GM23338 (cell line): ENCODE measurements at regions not wholly inside any gene's neighbourhood (a gene's known extent, or its start where the extent isn't known, plus 50 kb on each side); places are given as distances from the start of the nearest gene placed in this dataset.

Source experiments
- ATAC-seq: fragments of 200-7000 bp; cut with Tn5 transposase; 3 replicates; pipeline ENCODE4 v1.9.1; 2020
- DNase-seq: peaks from one replicate; pipeline ENCODE4 v3.0.0-alpha.2; 2015; ENCODE audit warnings: low spot score
- H2AFZ ChIP-seq: fragments of 200-600 bp; sonication (generic); 2 replicates; pipeline ENCODE4 v1.8.0; 2016; ENCODE audit warnings: antibody characterized with exemption, mild to moderate bottlenecking, moderate library complexity
- H3F3A ChIP-seq: fragments of 200-600 bp; sonication (generic); replicated peaks from 2 replicates; pipeline ENCODE4 v1.8.0; 2017; ENCODE audit warnings: antibody characterized with exemption, mixed run types, low read depth
- H3K27ac ChIP-seq: fragments of 200-600 bp; sonication (generic); 2 replicates; pipeline ENCODE4 v1.6.1; 2016; ENCODE audit warnings: low read depth
- H3K27me3 ChIP-seq: fragments of 200-600 bp; sonication (generic); 2 replicates; pipeline ENCODE4 v1.8.0; 2016; ENCODE audit warnings: mild to moderate bottlenecking, mixed run types, moderate library complexity; ENCODE audit not compliant: insufficient read depth
- H3K36me3 ChIP-seq: fragments of 200-600 bp; sonication (generic); 2 replicates; pipeline ENCODE4 v1.8.0; 2016; ENCODE audit warnings: mild to moderate bottlenecking; ENCODE audit not compliant: insufficient read depth
- H3K4me1 ChIP-seq: fragments of 200-600 bp; sonication (generic); 2 replicates; pipeline ENCODE4 v1.8.0; 2016; ENCODE audit warnings: mild to moderate bottlenecking, moderate library complexity; ENCODE audit not compliant: insufficient read depth
- H3K4me2 ChIP-seq: fragments of 200-600 bp; sonication (generic); 2 replicates; pipeline ENCODE4 v1.7.1; 2017; ENCODE audit warnings: mixed run types
- H3K4me3 ChIP-seq: fragments of 200-600 bp; sonication (generic); 2 replicates; pipeline ENCODE4 v1.6.1; 2016; ENCODE audit warnings: mixed run types
- H3K79me2 ChIP-seq: fragments of 200-600 bp; sonication (generic); replicated peaks from 2 replicates; pipeline ENCODE4 v1.8.0; 2017; ENCODE audit warnings: mild to moderate bottlenecking; ENCODE audit not compliant: insufficient read depth
- H3K9me2 ChIP-seq: fragments of 200-600 bp; sonication (generic); 2 replicates; pipeline ENCODE4 v1.8.0; 2017; ENCODE audit not compliant: insufficient read depth
- H4K20me1 ChIP-seq: fragments of 200-600 bp; sonication (generic); replicated peaks from 2 replicates; pipeline ENCODE4 v1.8.0; 2017; ENCODE audit warnings: mild to moderate bottlenecking; ENCODE audit not compliant: insufficient read depth
- H3K27ac Mint-ChIP-seq: 2 replicates; pipeline ENCODE4 v1.8.0; 2020; ENCODE audit warnings: inconsistent platforms, mild to moderate bottlenecking, moderate library complexity, mixed read lengths
- H3K27me3 Mint-ChIP-seq: 3 replicates; pipeline ENCODE4 v1.8.0; 2022; ENCODE audit warnings: low read depth, mild to moderate bottlenecking, moderate library complexity, mixed read lengths, inconsistent platforms; ENCODE audit not compliant: insufficient read depth, poor library complexity
- H3K36me3 Mint-ChIP-seq: 3 replicates; pipeline ENCODE4 v1.8.0; 2021; ENCODE audit warnings: low read depth, mild to moderate bottlenecking, inconsistent platforms, moderate library complexity, mixed read lengths
- H3K4me1 Mint-ChIP-seq: 3 replicates; pipeline ENCODE4 v1.8.0; 2020; ENCODE audit warnings: mild to moderate bottlenecking, inconsistent platforms, mixed read lengths
- H3K4me3 Mint-ChIP-seq: 3 replicates; pipeline ENCODE4 v1.8.0; 2021; ENCODE audit warnings: moderate library complexity, mild to moderate bottlenecking, inconsistent platforms, mixed read lengths
- H3K9me3 Mint-ChIP-seq: 3 replicates; pipeline ENCODE4 v1.8.0; 2020; ENCODE audit warnings: moderate library complexity, mild to moderate bottlenecking, inconsistent platforms, mixed read lengths
- CREB1 ChIP-seq: fragments of 250-450 bp; sonication (Bioruptor Pico); IDR thresholded peaks from 2 replicates; pipeline ENCODE4 v1.5.0; 2020; ENCODE audit warnings: low read depth, mild to moderate bottlenecking, moderate library complexity
- EZH2 ChIP-seq: fragments of 200-600 bp; sonication (generic); IDR thresholded peaks from one replicate; pipeline ENCODE4 v1.8.0; 2017; ENCODE audit warnings: antibody characterized with exemption, mild to moderate bottlenecking, low read depth; ENCODE audit not compliant: unreplicated experiment
- EZH2phosphoT487 ChIP-seq: fragments of 200-600 bp; sonication (generic); IDR thresholded peaks from one replicate; pipeline ENCODE4 v1.8.1; 2018; ENCODE audit warnings: antibody characterized with exemption; ENCODE audit not compliant: unreplicated experiment
- JUNB ChIP-seq: IDR thresholded peaks from one replicate; pipeline ENCODE4 v1.6.1; 2016; ENCODE audit warnings: antibody characterized with exemption; ENCODE audit not compliant: unreplicated experiment
- NANOG ChIP-seq: IDR thresholded peaks from 2 replicates; pipeline ENCODE4 v1.6.1; 2016; ENCODE audit warnings: antibody characterized with exemption, borderline replicate concordance
- POLR2AphosphoS5 ChIP-seq: IDR thresholded peaks from 2 replicates; pipeline ENCODE4 v1.6.1; 2016; ENCODE audit warnings: antibody characterized with exemption, low read depth
- REST ChIP-seq: IDR thresholded peaks from one replicate; pipeline ENCODE4 v1.6.1; 2018; ENCODE audit warnings: antibody characterized with exemption; ENCODE audit not compliant: unreplicated experiment
- STAT1 ChIP-seq: IDR thresholded peaks from one replicate; pipeline ENCODE4 v1.6.1; 2016; ENCODE audit warnings: antibody characterized with exemption; ENCODE audit not compliant: unreplicated experiment
- ZNF114 ChIP-seq: fragments of 250-450 bp; sonication (Bioruptor Pico); IDR thresholded peaks from 2 replicates; pipeline ENCODE4 v1.5.0; 2020; ENCODE audit warnings: mild to moderate bottlenecking, moderate library complexity
- ZNF331 ChIP-seq: fragments of 250-450 bp; sonication (Bioruptor Pico); IDR thresholded peaks from 2 replicates; pipeline ENCODE4 v1.5.0; 2020; ENCODE audit warnings: low read depth, mild to moderate bottlenecking, moderate library complexity
- TF ChIP-seq, protein P1 (sequence below): fragments of 250-450 bp; sonication (Bioruptor Pico); IDR thresholded peaks from 2 replicates; pipeline ENCODE4 v1.5.0; 2020; ENCODE audit warnings: mild to moderate bottlenecking, moderate library complexity

DNA sequence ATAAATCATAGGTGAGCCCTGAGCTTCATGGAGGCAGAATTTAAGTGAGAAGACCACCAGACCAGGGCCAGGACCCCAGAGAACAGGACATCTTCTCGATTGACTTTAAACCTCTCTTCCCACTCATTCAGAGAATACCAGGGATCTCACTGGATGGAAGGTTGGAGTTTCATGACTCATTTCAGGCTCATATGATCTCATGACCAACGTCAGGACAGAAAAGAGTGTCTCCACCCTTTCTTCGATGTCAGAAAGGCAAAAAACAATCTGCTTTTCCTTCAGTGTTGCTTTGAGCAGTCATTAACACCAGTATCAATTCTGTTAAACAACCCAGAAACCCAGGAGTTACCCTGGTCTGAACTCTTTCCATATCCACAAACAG is 361.0 kb downstream of the KLF12 start:
- H3K79me2 ChIP-seq, result no peaks in the 10 kb centered on the region

More for the DNA sequence above, 361.0 kb downstream of the KLF12 start:
- Mint-ChIP-seq H3K27ac (no peak overlapping the region), H3K9me3 (no peaks in the 10 kb centered on the region), H3K36me3 (no peaks in the 10 kb centered on the region), H3K4me1 (peaks cover 7% of the 10 kb centered on the region), H3K27me3 (peaks cover 2% of the 10 kb centered on the region), H3K4me3 (no peak overlapping the region)
- Histone ChIP-seq H4K20me1 (no peaks in the 10 kb centered on the region), H3K27ac (no peak overlapping the region), H2AFZ (no peak overlapping the region), H3K4me3 (no peak overlapping the region), H3K4me1 (no peaks in the 10 kb centered on the region), H3K4me2 (no peak overlapping the region), H3K27me3 (no peaks in the 10 kb centered on the region), H3F3A (no peaks in the 10 kb centered on the region), H3K36me3 (no peaks in the 10 kb centered on the region), H3K9me2 (no peaks in the 10 kb centered on the region)
- ATAC-seq (no peak), DNase-seq (no peak)
- TF ChIP-seq STAT1, result no peak
- no peak for TF ChIP-seq NANOG
- TF ChIP-seq, protein P1, sequence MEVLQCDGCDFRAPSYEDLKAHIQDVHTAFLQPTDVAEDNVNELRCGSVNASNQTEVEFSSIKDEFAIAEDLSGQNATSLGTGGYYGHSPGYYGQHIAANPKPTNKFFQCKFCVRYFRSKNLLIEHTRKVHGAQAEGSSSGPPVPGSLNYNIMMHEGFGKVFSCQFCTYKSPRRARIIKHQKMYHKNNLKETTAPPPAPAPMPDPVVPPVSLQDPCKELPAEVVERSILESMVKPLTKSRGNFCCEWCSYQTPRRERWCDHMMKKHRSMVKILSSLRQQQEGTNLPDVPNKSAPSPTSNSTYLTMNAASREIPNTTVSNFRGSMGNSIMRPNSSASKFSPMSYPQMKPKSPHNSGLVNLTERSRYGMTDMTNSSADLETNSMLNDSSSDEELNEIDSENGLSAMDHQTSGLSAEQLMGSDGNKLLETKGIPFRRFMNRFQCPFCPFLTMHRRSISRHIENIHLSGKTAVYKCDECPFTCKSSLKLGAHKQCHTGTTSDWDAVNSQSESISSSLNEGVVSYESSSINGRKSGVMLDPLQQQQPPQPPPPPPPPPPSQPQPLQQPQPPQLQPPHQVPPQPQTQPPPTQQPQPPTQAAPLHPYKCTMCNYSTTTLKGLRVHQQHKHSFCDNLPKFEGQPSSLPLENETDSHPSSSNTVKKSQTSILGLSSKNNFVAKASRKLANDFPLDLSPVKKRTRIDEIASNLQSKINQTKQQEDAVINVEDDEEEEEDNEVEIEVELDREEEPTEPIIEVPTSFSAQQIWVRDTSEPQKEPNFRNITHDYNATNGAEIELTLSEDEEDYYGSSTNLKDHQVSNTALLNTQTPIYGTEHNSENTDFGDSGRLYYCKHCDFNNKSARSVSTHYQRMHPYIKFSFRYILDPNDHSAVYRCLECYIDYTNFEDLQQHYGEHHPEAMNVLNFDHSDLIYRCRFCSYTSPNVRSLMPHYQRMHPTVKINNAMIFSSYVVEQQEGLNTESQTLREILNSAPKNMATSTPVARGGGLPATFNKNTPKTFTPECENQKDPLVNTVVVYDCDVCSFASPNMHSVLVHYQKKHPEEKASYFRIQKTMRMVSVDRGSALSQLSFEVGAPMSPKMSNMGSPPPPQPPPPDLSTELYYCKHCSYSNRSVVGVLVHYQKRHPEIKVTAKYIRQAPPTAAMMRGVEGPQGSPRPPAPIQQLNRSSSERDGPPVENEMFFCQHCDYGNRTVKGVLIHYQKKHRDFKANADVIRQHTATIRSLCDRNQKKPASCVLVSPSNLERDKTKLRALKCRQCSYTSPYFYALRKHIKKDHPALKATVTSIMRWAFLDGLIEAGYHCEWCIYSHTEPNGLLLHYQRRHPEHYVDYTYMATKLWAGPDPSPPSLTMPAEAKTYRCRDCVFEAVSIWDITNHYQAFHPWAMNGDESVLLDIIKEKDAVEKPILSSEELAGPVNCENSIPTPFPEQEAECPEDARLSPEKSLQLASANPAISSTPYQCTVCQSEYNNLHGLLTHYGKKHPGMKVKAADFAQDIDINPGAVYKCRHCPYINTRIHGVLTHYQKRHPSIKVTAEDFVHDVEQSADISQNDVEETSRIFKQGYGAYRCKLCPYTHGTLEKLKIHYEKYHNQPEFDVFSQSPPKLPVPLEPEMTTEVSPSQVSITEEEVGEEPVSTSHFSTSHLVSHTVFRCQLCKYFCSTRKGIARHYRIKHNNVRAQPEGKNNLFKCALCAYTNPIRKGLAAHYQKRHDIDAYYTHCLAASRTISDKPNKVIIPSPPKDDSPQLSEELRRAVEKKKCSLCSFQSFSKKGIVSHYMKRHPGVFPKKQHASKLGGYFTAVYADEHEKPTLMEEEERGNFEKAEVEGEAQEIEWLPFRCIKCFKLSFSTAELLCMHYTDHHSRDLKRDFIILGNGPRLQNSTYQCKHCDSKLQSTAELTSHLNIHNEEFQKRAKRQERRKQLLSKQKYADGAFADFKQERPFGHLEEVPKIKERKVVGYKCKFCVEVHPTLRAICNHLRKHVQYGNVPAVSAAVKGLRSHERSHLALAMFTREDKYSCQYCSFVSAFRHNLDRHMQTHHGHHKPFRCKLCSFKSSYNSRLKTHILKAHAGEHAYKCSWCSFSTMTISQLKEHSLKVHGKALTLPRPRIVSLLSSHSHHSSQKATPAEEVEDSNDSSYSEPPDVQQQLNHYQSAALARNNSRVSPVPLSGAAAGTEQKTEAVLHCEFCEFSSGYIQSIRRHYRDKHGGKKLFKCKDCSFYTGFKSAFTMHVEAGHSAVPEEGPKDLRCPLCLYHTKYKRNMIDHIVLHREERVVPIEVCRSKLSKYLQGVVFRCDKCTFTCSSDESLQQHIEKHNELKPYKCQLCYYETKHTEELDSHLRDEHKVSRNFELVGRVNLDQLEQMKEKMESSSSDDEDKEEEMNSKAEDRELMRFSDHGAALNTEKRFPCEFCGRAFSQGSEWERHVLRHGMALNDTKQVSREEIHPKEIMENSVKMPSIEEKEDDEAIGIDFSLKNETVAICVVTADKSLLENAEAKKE (CRISPR knock-in tag), result no peak
- no peak for TF ChIP-seq REST
- no peak for TF ChIP-seq POLR2AphosphoS5
- no peak for TF ChIP-seq JUNB
- TF ChIP-seq ZNF114 (CRISPR knock-in tag), result no peak
- no peak for TF ChIP-seq EZH2
- no peak for TF ChIP-seq ZNF331 (CRISPR knock-in tag)
- TF ChIP-seq EZH2phosphoT487, result no peak
- no peak for TF ChIP-seq CREB1 (CRISPR knock-in tag)
